GM18861 (cell line): ENCODE measurements at regions not wholly inside any gene's neighbourhood (a gene's known extent, or its start where the extent isn't known, plus 50 kb on each side); places are given as distances from the start of the nearest gene placed in this dataset.

ENCODE experiments used
- ATAC-seq: cut with Tn5 transposase; IDR thresholded peaks from one replicate; pipeline ENCODE4 v1.9.1; 2021; ENCODE audit not compliant: unreplicated experiment

DNA sequence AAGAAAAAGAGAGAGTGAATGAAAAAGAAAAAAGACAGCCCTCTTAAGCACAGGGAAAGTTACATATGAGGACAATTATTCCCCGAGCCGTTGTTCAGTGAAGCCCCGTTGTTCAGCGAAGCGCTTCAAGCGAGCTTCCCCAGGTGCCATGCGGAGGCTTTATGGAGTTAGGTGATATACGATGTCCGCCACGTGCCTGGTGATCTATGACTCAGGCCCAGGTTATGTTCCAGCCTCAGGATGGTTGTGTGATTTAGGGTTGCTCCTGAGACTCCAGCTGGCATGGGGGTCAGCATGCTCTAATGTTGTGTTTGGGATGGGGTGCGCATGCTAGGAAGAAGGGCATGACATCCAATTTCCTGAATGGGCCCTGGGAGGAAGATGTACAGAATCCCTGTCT, 365.6 kb downstream of the CDK5RAP2 start:
- no peak for ATAC-seq

DNA sequence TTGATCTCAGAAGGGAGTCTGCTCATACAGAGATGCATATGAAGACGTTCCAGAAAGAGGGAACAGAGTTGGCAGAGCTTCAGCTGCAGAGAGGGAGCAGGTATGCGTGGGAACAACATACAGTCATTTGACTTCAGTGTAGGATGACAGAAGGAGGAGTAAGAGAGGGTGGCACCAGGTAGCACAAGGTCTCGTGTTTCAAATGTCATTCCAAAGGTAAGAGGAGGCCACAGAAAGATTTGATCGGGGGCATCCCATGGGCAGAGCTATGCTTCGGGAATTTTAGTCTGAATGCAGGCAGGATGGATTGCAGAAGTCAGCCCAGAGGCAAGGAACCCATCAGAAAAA, 367.1 kb downstream of the CDK5RAP2 start:
- no peak for ATAC-seq

DNA sequence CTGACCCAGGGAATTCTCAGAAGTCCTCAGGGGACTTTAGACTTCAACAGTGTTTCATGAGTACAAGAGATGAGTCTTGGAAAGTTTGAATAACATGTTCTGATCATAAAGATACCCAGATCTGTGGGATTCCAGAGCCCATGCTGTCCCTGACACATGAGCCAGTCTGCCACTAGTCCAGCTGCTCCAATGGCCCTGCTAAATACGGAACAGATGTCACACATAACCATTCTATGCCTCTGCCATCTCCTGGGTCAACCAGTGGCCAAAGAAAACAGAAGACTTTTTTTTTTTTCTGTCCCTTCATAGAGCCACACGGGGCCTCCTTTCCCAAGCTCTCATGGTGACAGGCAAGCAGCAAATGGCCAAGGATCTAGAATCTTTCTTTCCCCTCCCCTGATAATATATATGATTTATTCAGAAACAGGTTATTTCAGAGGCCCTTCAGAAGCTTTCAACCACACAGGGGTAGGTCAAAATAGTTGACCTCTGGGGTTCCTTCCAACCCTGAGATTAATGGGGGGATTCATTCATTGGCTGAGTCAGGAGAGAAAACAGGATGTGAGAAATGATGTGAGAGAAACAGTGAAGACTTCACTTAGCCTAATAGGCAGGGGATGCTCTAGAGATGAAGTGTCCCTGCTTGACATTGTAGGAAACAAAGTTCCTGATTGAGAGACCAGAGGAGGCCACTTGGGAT, 367.7 kb downstream of the CDK5RAP2 start:
- peak; percentile 66 for ATAC-seq

DNA sequence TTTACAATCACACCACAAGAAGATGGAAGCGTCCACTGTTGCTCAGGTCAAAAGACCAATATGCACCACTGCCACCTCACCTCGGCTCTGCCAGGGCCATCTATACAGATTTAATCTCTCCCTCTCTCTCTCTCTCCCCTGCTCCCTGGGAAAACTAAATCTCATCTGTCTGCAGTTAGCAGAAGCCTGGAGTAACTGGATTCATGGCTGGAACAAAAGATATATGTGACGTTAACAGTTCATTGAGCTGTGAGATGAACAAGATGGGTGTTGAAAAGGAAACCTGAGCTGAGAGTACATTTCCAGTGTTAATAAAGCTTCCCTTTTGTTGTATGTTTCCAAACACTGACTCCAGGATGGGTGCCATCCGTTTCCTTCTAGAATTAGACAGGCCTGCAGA, 369.7 kb downstream of the CDK5RAP2 start:
- no peak for ATAC-seq

DNA sequence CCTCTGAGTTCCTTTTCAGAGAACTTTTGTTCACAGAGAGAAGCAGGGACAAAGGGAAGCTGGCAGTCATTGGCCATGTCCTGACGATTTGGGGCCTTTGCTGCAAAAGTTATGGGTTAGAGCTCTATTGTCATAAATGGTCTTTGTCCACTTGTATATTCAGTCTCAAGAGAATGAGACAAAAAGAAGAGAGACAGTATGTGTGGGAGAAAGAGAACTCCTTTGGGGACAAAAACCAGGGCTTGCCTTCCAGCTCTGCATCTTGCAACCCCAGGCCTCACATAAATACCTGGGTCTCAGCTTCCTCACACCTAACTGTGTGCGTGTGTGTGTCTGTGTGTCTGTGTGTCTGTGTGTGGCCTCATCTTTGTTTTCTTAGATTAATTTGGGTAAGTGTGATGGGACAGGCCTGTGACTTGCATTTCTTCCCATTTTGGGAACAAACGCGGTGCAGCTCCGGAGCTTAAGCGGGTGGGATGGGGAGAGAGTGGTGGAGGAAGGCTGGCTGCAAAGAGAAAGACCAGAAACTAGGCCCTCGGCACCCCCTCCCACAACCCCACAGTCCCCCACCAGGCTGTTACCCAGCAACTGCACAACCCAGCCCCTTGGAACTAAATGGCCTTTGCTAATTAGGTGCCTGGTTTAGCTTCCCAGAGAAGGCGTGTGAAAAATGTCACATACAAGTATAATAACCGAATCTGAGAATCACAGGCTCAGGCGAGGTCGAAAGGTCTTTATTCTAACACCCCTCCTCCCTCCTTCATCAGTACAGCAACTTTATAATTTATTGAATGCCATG, 376.9 kb downstream of the CDK5RAP2 start:
- no peak for ATAC-seq

DNA sequence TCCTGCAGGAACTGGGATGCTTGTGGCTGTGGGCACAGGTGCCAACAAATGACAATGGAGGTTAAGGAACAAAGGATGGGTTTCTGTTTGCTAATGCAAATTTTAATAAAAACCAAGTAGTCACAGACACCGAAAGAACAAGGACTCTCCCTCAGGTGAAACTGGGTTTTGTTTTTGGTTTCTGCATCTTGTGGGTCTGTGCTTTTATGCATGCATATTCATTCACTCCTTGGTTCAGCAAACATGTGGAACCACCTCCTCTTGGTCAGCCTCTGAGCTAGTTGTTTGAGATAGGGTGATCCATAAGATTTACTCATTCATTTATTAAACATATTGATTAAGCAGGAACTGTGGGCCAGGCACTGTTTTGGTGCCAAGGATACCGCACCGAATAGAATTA, 381.9 kb downstream of the CDK5RAP2 start:
- no peak for ATAC-seq

DNA sequence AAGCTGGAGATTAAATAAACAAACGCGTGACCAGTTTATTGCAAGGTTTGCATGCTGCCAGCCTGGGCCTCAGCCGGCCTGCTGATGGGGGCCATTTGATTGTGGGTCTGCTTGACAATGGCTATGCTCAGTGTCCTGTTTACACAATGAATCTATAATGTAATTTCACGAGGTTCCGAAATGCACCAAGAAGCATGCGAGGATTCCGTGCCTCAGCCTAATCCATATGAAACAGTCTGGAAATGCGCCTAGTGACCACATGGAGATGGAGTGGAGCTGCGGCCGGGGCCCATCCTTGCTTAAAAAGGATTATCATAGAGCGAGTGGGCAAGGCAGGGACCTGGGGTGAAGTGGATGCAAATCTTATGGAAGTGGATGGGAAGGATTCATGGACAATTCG, 382.4 kb downstream of the CDK5RAP2 start:
- ATAC-seq, result no peak

DNA sequence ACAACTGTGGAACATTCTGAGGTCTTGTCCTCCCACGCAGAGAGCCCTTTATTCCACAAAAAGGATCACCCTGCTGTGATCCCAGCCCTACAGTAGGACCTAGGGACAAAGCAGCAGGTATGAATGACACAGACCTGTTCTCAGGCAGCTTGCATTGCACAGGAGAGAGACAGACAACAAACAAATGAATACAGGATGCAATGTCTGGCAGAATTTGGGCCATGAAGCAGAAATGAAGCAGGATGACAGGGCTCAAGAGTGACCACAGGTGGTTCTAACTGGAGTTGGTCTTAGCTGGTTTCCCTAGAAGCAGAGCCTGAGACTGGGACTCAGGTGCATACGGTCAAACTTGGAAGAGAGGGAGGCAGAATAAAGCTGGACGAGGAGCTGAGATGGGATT, 388.8 kb downstream of the CDK5RAP2 start:
- ATAC-seq, result no peak

DNA sequence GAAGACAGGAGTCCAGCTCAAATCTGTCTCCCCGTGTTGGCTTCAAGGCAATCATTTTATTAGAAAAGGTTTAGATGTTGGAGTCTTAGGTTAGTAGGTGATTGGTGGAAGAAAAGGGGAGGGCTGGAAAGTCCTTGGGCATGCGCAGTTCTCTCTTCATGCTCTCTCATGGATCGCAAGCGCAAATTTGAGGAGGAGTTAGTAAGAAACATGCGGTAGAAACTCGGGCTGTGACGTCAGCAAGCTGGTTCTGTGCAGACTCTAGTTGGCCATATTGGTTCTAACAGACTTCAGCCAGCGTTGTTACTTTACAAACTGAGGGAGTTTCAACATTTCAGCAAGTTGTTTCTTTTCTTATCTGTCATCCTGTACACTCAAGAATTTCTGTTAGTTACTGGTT, 392.2 kb downstream of the CDK5RAP2 start:
- ATAC-seq, result no peak

DNA sequence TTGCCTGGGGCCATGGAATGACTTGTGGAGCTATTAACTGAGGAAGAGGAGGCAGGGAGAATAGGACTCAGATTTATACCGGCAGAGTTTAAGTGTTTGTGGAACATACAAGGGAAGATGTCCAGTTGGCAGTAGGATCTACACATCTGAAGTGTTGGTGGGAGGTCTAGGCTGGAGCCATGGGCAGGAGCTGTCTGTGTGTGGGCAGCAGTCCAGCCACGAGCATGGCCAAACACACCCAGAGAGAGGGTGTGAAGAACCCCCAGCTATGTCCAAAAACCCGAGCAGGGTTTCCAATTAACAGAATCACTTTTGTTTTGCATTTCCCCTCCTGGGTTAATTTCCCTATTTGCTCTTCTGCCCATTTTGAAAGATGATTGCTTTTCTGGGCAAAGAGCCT, 393.7 kb downstream of the CDK5RAP2 start:
- no peak for ATAC-seq

DNA sequence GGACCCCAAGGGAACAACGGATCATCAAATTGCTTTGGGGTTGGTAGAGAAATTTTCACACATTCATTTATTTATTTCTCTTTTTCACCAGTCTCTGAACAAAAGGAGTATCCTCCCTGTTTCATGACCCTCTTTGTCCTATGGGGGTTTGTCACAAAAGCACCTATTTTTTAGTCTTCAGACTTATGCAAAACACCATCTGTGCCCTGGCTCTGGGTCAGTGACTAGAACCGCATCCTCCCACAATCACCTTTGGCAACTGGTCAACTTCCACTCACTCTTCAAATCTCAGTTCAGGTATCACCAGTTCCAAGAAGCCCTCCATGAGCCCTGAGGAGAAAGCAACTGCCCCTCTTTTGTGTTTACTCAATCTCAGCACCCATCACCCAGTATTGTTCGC, 395.7 kb downstream of the CDK5RAP2 start:
- no peak for ATAC-seq

DNA sequence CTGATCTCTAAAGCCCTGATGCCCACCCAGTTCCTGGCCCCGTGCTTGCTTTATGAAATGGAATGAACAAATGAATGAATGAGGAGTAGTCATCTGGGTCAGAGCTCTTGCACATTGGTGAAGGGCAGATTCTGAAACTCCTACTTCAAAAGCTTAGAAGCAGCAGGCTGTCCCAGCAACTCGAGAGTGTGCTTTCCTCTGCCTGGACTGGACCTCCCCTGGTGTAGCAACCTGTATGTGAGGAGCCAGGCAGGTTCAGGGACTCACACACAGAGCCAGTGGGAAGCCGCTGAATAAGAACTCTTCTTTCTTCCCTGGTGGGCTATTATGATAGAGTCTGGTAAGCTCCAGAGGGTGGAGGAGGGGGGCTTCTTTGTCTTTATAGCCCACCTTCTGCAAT, 396.4 kb downstream of the CDK5RAP2 start:
- ATAC-seq, result no peak

DNA sequence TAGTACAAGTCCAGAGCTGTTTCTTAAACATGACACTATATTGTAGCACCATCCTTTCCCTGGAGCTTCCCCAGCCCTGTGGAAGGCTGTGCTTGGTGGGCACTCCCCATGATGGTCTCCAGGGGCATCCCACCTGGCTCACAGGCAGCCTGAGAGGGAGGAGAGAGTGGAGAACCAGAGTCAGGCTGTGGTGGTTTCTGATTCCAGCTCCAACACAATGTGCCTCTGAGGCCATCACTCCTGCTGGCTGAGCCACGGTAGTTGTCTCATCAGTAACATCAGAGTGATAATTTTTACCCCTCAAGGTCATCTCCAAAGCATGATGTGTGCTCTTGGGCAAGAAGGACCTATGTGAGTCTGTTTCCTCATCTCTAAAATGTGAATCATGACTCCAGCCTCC, 398.0 kb downstream of the CDK5RAP2 start:
- no peak for ATAC-seq

DNA sequence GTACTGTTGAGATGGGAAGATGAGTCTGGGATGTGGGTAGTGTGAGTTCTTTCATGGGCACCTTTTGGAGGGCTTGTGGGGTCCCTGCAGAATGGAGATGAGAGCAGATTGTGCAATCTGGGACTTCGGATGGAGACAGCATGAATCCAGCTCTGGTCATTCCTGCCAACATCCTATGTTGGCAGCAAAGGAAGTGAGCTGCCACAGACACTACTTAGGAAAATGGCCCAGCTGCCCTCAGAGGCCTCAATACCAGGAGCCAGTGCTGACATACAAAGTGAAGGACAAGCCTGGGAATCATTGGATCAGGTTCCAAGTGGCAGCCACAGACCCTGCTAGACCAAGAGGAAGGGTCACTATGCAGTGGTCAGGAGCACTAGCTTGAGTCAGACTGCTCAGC, 402.8 kb downstream of the CDK5RAP2 start:
- no peak for ATAC-seq

DNA sequence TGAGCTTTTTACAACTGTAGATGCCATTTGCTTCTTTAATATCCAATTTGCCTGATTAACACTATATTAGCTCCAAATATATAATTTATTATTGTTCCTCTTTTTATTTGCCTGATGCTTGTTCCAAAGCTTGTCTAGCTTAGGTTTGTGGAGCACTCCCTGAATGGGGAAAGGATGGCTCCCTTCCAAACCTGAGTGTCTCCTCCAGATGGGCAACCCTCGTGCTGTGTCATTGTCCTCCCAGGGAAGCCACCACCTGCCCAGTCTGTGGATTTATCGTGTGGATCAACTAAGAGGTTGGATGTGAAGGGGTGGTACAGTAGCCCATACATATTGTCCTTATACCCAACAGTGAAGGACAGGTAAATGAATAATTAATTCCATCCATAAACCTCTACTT, 404.9 kb downstream of the CDK5RAP2 start:
- no peak for ATAC-seq

DNA sequence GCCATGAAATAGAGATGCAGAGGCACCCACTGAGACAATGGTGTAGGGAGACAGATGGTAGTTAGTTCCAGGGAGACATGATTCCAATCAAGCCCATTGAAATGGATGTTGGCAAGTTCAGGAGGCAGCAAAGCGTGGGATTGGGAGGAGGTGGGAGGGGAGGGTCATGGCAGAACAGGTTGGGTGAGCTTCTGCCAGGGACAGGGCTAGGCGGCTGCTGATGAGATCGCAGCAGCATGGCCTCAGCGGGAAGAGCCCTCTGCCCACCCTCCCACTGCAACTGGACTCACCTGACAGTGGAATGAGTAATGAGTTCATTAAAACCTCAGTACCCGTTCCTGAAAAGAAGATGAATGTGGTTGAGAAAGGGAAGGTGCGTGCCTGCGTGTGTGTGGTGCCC, 418.2 kb downstream of the CDK5RAP2 start:
- no peak for ATAC-seq

DNA sequence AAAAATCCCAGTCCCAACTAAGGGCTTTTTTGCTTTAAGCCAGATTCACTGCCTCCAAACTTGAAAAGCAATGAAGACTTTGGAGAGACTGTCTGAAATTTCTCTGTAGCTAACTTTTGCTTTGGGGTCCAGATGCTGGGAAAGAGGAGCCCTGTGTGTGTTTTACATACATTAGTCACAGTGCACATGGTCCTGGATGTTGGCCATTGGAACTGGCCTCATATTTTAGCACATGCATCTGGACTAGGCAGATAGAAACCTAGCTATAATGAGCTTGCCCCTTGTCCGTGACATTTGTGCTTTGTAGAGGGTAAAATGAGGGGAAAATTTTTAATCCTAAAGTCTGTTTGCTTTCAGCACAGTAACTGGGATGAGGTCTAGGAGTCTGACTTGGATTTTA, 421.7 kb downstream of the CDK5RAP2 start:
- no peak for ATAC-seq

DNA sequence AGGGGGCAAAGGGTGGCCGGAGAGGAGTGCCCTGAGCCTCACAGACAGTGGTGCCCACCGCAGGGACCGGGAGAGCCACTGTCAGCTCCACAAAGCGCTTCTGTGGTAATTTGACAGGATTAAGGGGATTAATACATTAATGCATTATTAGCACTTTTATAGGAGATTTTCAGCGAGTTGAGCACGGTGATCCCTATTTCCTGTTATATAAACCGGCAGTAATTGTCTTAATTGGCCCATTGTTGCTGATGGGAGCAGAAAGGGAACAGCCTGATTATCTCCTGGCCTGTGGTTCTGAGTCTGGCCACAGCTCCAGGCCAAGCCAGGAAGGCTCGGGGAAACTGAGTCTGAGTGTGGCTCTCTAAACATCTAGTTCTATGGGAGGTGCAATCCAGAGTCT, 423.6 kb downstream of the CDK5RAP2 start:
- no peak for ATAC-seq

DNA sequence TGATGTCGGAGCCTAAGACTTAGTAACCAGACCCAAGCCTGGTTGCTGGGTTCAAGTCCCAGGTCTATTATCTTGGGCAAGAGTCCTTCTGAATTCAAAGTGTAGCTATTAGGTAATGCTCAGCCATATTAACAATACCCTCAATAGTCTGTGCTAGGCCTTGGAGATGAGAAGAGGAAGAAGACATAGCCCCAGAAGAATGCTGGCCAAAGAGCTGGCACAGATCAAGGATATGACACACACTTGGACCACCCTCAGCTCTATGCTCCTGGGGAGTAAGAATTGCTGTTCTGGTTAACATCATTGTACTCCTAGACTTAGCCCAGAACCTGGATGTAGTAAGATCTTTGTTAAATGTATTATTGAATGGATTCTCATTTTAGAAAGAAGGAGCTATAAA, 426.7 kb downstream of the CDK5RAP2 start:
- ATAC-seq, result no peak

DNA sequence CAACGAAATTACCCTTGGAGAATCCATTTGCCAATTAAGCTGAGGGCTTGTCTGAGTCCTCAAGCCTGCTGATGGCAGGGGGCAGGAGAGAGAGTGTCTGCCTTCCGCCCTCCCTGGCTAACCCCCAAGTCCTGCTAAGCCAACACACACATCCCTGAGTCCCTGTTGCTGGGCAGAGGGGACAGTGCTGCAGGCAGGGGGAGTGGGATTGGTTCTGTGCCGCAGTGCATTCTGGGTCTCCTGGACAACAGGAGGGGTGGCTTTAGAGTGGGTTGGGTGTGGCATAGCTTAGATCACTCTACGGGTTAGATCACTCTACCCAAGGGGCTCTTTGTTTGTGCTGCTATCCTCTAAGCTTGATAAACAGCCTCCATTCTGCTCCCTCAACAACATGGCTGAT, 427.7 kb downstream of the CDK5RAP2 start:
- ATAC-seq, result no peak

DNA sequence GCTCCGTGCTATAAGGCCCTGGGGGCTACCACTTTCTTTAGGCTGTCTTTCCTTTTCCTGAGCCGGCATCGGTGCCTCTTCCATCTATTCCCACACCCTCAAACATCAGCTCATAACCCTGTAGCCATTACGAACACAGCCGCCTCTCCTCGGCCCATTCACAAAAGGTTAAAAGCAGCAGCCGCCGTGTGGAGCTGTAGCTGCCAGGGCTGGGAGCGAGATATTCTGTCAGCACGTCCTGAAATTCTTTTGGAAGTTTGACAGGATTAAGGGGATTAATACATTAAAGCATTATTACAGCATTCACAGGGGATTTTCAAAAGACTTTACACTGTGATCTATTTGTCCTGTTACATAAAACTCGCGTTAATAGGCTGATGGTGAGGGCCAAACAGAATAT, 428.2 kb downstream of the CDK5RAP2 start:
- ATAC-seq, result no peak

DNA sequence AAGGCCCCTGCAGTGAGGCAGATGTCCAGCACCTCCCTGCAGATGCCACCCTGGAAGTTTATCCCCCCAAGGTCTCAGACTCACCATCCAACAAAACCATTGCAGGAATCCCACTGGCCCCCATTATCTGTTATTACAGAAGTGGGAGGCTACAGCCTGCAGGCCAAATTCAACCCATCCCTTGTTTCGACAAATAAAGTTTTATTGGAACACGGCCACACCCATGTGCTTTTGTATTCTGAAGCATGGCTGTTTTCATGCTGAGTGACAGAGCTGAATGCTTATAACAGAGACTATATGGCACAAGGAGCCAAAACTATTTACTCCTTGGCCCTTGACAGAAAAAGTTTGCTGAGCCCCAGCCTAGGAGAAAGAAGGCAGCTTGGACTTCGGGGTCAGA, 428.8 kb downstream of the CDK5RAP2 start:
- ATAC-seq, result no peak

DNA sequence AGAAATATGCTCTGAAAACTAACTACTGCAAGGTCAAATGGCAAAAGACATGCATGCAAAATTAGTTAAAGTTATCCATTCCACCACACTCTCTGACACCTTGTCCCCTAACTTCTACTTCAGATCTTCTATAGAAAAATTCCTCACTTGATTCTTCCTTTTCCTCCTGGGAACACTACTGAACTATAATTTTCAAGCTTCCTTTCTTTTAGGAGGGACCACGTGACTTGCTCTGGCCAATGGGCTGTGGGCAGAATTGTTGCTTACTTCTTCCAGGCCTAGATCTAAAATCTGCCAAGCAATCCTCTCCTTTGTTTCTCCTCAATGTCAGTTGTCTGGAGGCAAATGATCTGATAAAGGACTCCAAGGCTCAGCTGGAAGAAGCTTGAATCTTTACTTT, 441.0 kb downstream of the CDK5RAP2 start:
- ATAC-seq, result no peak
